HG03196 (cell line): ENCODE measurements at regions not wholly inside any gene's neighbourhood (a gene's known extent, or its start where the extent isn't known, plus 50 kb on each side); places are given as distances from the start of the nearest gene placed in this dataset.
"Not testable (repeated sequence)": the region's sequence is repeated elsewhere in the genome, so short reads cannot be mapped to it uniquely, and the experiment has no call there.

ENCODE experiments used
- ATAC-seq: cut with Tn5 transposase; IDR thresholded peaks from one replicate; pipeline ENCODE4 v1.9.1; 2021; ENCODE audit not compliant: unreplicated experiment

DNA sequence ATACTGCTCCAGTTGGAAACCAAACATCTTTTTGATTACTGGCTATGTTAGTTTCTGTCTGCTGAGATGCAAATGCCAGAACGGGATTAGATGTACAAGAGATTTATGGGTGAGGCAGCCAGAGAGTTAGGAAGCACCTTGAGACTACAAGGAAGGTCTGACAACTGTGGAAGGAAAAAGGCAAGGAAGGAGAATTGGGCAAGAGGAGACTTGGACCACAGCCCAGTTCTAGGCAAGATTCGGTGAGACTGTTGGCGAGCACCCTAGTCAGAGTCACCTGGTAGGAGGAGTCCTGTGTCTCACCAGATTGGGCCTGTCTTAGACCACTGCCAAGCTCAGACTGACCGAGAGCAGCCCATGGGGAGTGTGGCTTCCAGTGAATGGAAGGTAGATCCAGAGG, 91.8 kb upstream of the F13A1 start:
- ATAC-seq = no peak

DNA sequence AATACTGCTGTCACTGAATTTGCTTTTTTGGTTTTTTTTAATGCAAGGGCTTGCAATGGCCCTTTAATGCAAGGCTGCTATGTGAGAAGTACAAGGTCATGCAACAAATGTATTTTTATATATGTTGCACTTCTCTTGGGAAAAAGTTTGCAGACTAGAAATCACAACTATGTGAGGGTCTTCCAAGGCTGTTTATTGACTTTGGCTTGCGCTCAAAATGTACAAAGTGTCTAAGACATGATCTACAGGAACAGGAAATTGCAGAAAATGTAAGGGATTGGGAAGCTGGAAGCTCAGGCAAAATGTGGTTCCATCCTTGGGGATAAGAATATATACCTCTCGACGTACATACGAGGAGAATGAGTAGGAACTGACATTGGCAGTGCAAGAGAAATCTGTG, 92.2 kb upstream of the F13A1 start:
- no peak for ATAC-seq

DNA sequence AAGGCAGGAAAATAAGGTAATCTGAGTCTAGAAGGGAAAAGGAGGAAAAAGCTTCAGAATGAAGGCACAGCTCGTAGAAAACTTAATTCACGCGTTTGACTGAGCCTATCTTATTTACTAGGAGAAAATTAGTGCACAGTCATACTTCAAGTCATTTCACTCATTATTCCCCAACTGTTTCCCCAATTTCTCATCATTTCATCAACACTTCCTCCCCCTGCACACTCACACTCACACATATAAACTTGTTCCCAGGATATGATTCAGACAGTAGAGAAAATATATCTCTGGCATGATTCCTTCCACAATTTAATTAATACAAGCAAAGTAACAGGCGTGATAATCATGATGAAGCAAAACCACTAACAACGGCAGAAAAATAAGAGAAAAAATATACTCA, 94.5 kb upstream of the F13A1 start:
- ATAC-seq = no peak

DNA sequence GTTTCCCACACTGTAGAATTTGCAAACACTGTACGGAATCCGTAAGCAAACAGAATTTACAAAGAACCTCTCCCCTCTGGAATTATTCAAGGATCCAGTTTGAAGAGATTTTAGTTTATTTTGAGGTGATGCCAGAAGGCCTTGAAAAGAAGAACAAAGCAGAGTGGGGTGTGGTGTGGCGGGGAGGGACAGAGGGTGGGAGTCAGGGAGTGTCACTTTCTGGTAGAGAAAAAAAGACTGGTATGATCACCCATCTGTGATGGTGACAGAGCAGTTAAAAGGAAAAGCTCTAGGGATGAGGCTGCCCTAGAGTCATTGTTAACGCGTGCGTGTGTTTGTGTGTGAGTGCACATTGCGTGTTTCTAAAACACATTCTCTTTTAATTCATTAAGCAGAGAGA, 97.0 kb upstream of the F13A1 start:
- no peak for ATAC-seq

DNA sequence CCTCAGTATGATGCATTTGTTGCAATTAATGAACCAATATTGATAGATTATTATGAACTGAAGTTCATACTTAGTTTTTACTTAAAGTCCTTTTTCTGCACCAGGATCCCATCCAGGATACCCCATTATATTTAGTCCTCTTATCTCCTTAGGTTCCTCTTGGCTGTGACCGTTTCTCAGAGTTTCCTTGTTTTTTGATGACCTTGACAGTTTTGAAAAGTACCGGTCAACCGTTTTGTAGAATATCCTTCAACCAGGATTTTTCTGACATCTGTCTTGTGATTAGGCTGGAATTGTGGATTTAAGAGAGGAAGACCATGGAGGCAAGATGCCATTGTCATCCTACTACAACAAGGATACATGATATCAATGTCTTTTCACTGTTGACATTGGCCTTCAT, 98.0 kb upstream of the F13A1 start:
- ATAC-seq = no peak

DNA sequence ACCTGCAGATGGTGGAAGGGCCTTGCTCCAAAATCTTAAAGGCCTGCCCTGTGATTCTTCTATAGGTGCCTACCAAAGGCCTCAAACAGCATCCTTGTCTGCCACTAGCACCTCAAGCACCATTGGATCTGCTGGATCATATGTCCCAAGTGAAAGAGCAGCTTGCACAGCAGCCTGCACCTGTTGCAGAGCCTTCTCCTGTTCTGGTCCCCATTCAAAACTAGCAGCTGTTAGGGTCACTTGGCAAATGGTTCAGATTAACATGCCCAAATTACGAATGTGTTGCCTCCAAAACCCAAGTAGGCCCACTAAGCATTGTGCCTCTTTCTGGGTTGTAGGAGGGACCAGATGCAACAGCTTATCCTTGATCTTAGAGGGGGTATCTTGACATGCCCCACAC, 99.6 kb upstream of the F13A1 start:
- ATAC-seq = no peak

DNA sequence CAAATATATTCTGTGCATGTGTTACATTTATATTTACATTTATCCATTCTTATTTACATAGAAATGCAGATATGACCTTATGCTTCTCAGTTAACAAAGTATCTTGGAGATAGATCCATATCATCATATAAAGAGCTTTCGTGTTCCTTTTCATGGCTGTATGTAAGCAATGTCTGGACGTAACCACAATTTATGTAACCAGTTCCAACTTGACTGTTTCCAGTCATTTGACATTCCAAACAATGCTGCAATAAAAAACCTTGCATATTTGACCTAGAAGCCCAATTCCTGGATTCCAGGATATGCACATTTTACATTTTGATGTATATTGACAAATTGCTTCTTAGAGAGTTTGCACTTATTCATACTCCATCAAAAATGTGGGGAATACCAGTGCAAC, 113.7 kb upstream of the F13A1 start:
- no peak for ATAC-seq

DNA sequence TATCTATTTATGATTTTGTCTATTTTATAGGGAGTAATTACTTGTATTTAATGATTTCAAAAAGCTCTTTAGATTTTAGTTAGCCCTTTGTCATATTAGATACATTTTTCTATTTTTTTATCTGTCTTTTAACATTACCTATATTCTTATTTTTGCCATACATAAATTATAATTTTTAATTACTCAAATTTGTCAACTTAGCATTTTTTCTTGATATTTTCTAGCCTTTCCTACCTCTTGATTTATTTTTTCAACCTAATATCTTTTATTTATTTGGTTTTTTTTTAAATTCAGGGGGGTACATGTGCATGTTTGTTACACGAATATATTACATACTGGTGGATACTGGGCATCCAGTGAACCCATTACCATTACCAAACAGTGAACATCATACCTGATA, 114.3 kb upstream of the F13A1 start:
- no peak for ATAC-seq

DNA sequence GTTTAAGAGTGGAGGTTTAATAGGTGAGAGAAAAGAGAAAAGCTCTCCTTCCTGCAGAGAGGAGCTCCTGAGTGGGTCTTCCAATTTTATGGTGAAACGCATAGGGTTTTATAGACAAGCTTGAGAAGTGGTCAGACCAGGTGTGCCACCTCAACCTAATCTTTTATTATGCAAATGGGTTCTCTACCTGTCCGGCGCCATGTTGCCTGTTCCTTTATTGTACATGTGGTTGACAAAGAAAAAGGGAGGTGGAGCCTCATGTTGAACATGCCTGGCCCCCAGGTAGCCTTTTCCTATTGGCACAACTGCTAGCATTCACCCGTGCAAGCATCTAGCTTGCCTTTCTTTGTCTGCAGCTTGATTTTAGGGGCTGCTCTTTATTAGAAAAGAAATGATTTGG, 115.9 kb upstream of the F13A1 start:
- ATAC-seq = no peak

DNA sequence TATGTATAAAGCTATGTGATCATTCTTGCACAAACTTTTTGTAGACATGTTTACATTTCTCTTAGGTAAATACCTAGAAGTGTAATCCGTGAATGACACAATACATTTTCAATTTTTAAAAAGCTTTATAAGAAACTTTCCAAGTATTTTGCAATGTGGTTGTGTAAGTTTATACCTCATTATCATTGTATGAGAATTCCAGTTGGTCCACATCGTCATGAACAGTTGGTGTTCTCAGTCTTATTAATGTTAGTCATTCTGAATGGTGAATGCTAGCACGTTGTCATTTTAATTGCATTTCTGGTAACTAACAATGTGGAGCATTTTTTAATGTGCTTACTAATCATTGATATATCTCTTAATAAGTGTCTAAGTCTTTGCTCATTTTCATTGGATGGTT, 116.5 kb upstream of the F13A1 start:
- ATAC-seq = no peak

DNA sequence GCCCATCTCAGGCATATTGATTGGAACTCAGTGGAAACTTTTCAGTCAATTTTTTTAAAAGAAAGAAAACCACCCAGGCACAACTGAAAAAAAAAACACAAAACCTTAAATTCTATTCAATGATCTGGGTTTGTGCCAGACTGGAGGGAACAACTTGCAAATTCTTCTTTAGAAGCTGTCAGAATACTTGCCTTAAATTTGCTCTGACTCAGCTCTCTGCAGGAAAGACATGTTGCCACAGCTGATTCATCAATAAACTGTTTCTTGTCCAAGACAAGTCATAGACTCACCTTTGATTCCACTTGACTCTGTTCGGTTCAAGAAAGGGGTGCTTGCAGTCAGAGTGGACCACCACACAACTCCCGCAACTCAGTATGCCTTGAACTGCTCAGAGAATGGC, 117.8 kb upstream of the F13A1 start:
- no peak for ATAC-seq

DNA sequence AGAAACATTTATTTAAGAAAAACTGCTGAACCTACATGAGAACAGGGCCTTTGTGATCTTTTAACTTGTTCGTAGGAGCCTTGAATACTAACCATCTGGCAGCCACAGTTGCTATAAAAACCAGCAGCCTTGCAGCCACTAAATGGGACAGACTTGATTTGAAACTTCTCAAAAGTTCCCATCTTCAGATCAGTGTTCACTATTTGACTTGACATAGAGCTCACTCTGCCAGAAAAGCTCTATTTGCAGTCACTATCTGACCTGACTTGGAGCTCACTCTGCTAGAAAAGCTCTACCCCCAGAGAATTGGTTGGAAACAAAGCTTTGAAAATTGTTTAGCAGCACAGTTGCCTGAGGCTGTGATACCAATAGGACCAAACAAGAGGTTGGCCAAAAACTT, 119.3 kb upstream of the F13A1 start:
- no peak for ATAC-seq

DNA sequence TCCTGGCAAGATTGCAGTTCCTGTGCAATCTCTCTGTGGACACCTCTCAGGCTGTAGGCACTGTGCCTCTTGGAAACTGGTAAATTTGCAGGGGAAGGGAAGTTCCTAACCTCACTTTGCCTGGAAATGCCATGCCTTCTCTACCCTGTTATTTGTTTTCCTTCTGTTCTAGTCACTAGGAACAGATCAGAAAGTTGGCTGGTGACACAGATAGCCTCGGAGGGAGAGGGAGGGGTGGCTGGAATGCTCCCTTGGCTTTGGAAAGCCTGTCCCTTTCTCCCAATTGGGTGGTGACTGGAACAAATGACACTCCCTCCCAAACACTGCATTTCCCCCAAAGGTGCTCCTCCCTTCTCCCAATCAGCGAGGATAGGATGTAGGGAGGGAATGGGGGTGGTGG, 131.5 kb upstream of the F13A1 start:
- ATAC-seq = no peak

DNA sequence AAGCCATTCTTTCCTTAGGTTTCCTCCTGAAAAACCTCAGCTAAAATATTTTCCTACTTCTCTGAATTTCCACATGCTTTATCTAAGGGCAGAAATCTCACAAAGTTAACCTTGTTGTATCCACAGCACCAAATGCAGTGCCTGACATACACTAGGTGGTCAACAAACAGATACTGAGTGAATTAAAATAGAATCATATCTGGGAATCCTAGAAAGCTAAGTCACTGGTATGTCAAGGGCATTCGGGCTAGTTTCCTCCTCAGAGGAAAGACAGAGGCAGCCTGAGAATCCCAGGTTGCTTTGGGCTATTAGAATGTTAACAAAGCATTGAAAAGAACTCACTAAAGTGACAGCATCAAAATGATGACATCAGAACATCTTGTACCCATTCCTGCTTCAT, 132.7 kb upstream of the F13A1 start:
- no peak for ATAC-seq

DNA sequence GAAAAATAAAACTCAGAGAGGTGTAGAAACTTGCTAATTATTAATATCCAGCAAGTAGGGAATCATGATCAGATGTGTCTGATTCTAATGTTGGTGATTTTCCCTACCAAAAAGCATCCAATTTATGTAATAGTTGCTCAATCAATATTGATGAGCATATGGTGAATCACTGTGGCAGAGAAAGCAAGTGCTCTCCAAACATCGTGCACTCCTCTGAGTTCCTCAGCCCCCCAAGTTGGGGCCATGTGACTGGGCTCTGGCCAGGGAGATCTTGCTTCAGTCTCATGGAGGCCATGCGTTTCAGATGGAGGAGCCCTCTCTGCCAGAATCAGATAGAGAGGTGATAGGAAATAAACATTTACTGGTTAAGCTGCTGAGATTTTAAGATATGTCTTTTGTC, 133.2 kb upstream of the LY86 start:
- ATAC-seq = no peak

DNA sequence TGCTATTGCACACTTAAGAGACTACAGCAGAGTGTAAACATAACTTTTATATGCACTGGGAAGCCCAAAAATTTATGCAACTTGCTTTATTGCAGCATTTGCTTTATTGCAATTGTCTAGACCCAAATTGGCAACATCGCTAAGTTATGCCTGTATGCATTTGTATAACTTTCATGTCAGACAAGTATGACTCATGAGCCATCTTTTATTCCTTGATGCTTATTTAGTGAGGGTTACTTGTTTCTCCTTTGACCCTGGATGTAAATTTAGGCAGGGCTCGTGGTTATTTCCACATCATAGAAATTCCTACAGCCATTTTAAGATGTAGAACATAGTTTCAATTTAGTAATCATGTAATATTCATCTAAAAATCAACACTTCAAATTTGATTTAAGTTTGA, 130.3 kb upstream of the LY86 start:
- no peak for ATAC-seq

DNA sequence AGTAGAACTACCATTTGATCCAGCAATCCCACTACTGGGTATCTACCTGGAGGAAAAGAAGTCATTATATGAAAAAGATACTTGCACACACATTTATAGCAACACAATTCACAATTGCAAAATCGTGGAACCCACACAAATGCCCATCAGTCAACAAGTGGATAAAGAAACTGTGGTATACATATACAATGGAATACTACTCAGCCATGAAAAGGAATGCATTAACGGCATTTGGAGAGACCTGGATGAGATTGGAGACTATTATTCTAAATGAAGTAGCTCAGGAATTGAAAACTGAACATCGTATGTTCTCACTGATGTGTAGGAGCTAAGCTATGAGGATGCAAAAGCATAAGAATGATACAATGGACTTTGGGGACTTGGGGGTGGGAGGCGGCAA, 128.6 kb upstream of the LY86 start:
- ATAC-seq = not testable (repeated sequence)

DNA sequence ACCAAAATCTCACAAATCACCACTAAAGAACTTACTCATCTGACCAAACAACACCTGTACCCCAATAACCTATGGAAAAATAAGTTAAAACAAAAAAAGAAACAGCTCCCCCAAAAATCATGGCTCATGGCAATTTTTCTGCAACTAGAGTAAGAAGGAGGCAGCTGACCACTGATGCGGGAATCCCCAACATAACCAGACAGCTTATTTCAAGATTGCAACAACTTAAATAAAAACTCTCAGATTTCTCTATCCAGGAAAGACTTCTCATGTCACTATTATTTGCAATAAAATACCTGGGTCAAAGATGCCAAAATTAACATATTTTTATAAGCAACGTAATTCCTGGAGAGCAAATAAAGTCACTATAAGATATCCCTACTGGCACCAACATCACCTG, 128.1 kb upstream of the LY86 start:
- ATAC-seq = no peak

DNA sequence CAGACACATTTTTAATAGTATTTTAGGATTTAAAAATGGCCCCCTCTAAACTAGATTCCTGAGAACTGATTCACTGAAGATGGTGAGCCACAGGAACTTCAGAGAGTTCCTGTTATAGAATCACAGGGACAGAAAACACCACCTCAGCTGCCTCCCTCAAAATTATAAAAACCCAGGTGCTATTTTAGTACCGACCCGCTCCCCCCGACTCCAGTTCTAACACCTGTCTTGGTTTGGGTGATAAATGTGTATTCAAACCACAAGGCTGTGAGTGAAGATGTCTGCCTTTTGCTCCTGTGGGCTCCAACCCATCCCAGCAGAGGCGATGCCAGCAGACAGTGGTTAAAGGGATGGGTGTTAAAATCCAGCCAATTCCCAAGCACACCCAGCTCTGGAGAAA, 127.4 kb upstream of the LY86 start:
- no peak for ATAC-seq

DNA sequence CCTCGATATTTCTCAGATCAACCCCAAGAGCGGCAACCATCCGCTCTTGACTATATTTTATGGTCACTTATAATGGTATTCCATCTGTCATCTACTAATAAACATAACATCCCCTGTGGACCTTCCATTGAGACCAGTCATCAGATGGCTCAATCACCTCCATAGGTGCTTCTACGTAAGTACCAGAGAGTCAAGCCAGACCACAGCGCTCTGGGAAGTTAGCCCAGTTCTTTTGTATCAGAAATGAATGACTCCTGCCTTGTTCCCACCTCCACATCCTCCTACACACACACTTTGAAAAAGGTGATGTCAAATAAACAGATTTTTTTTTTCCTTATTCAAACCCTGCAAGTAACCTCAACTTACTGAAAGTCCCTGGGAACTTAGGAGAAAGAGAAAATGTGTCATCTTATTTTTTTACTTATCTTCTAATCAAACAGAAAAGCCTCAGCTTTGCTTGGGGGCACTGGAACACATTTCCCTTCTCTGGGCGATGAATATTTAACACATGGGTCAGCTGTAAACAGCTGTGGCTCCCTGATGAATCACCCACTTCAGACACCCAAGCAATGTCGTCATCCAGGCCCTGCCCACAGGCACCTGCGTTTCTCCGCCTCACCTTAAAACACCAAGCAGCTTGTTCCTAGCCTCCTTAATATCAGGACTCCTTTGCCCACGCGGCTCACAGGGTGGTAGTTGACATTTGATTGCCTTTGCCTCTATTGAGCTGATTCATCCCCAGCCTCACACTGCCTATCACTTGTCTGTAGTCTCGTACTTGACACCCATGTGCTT, 121.4 kb upstream of the LY86 start:
- no peak for ATAC-seq

DNA sequence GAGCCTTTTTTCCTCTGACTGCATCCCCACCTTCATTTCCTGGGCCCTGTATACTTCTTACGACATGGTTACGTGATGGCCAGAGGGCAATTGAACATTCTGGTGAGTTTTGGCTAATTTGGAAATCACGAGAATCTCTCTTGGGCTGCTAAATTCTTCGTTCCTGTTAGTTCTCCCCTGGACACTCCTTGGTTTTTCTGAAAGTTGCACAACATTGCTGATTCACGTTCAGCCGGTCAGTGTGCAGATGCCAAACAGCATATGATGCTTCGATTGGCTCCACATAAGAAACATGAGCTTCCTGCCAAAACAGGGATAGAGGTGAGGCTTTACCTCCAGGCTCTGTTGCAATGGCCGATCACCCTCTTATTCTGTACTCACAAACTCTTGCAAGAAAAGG, 119.4 kb upstream of the LY86 start:
- ATAC-seq = no peak

DNA sequence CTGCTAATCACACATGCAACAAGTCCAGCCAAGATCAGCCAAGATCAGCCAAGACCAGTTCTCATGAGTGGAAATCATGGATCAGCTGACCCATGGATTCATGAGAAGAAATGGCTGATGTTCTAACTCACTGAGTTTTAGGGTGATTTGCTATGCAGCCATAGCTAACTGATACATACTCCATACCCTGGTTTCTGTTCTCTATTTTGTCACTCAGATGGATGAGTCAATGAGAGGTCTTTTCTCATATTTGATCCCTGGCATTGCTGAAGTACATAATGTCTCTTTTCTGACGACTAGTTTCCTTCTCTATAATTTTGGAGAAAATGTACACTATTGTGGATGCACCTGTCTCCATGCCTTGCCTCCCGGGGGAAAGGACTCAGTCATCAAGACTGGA, 118.4 kb upstream of the LY86 start:
- ATAC-seq = no peak

DNA sequence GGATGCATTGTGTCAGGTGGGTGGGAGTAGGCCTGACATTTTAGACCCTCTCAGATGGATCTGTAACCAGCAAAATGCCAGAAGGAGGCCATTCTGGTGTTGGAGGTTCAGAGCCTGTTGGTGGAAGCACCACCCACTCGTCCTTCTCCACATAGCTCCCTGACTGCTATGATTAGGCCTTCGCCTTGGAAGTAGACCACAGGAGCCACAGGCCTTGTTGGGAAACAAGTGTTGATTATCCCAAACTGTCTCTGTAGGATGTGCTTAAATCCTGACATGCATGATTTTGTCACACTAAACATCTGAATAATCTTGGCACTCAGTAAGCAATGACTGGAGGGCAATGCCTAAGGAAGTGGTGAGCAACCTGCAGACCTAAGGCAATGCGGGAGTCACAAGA, 117.2 kb upstream of the LY86 start:
- no peak for ATAC-seq
